H1 (cell line): ENCODE measurements at regions not wholly inside any gene's neighbourhood (a gene's known extent, or its start where the extent isn't known, plus 50 kb on each side); places are given as distances from the start of the nearest gene placed in this dataset.
A peak's percentile ranks its signal among the peaks of the same experiment; 100 is the strongest.

Source experiments
- CTCF ChIA-PET: fragments of 300-600 bp; sonication (Branson Sonifier 250); formaldehyde crosslinking; loops from one replicate; lab custom pipeline; 2021; ENCODE audit not compliant: partially characterized antibody; lab: Charles Lee
- POLR2A ChIA-PET: fragments of 300-600 bp; sonication (Branson Sonifier 250); formaldehyde crosslinking; loops from one replicate; lab custom pipeline; 2021; ENCODE audit warnings: inconsistent platforms; ENCODE audit not compliant: partially characterized antibody; lab: Charles Lee
- DNase-seq, 2 experiments: peaks; one replicate each; pipeline versions ENCODE4 v3.0.0 to v3.0.0-alpha.2; 2010 to 2022; ENCODE audit warnings: low spot score in 2 of 2, low read depth in 1 of 2, mixed read lengths in 1 of 2
- FAIRE-seq: peaks from 2 replicates; lab custom pipeline; 2011; peaks lifted over from hg19 to GRCh38; lab: Jason Lieb, UNC
- H2AFZ ChIP-seq: 2 replicates; pipeline ENCODE4 v1.8.1; 2012; ENCODE audit warnings: low read length, inconsistent platforms
- H2AK5ac ChIP-seq: 2 replicates; pipeline ENCODE4 v1.6.1; 2013; ENCODE audit warnings: low read depth, low read length
- H2BK120ac ChIP-seq: replicated peaks from 2 replicates; pipeline ENCODE3; 2013; ENCODE audit warnings: low read depth, low read length, inconsistent platforms
- H2BK12ac ChIP-seq: 2 replicates; pipeline ENCODE4 v1.6.1; 2013; ENCODE audit warnings: low read depth, low read length
- H2BK15ac ChIP-seq: 2 replicates; pipeline ENCODE4 v1.6.1; 2013; ENCODE audit warnings: low read length
- H2BK20ac ChIP-seq: 2 replicates; pipeline ENCODE4 v1.6.1; 2013; ENCODE audit warnings: low read length
- H2BK5ac ChIP-seq: 2 replicates; pipeline ENCODE4 v1.6.1; 2013; ENCODE audit warnings: low read depth, low read length
- H3K14ac ChIP-seq: 2 replicates; pipeline ENCODE4 v1.6.1; 2013; ENCODE audit warnings: inconsistent platforms; ENCODE audit not compliant: insufficient read length
- H3K18ac ChIP-seq: 2 replicates; pipeline ENCODE4 v1.6.1; 2013; ENCODE audit warnings: low read length; ENCODE audit errors: extremely low read depth
- H3K23ac ChIP-seq: 2 replicates; pipeline ENCODE4 v1.6.1; 2013; ENCODE audit warnings: inconsistent platforms; ENCODE audit not compliant: insufficient read length
- H3K23me2 ChIP-seq: 2 replicates; pipeline ENCODE4 v1.6.1; 2013; ENCODE audit warnings: low read depth, low read length
- H3K27ac ChIP-seq: 2 replicates; pipeline ENCODE4 v1.6.1; 2011; ENCODE audit warnings: low read depth, low read length, inconsistent platforms
- H3K27me3 ChIP-seq, 4 experiments: replicated peaks in 1 of 4; 1 replicate in 1 of 4; 2 replicates in 3 of 4; pipeline versions ENCODE4 v1.6.1 to v1.8.1; 2011 to 2013; ENCODE audit warnings: low read length in 3 of 4, mild to moderate bottlenecking in 3 of 4, inconsistent platforms in 2 of 4, mixed read lengths in 2 of 4, moderate library complexity in 1 of 4; ENCODE audit not compliant: control insufficient read depth in 3 of 4, insufficient read depth in 3 of 4; ENCODE audit errors: extremely low read depth in 1 of 4
- H3K36me3 ChIP-seq, 4 experiments: 2 replicates each; pipeline versions ENCODE4 v1.6.1 to v1.8.1; 2011 to 2013; ENCODE audit warnings: mild to moderate bottlenecking in 4 of 4, low read length in 3 of 4, moderate library complexity in 2 of 4, control low read depth in 1 of 4, inconsistent platforms in 1 of 4; ENCODE audit not compliant: insufficient read depth in 4 of 4, control insufficient read depth in 2 of 4
- H3K4ac ChIP-seq: replicated peaks from 2 replicates; pipeline ENCODE3; 2013; ENCODE audit warnings: low read length, low read depth, mixed read lengths, inconsistent platforms; ENCODE audit not compliant: insufficient read length
- H3K4me1 ChIP-seq, 4 experiments: replicated peaks in 1 of 4; 1 replicate in 1 of 4; 2 replicates in 3 of 4; pipeline versions ENCODE4 v1.6.1 to v1.8.1; 2011 to 2013; ENCODE audit warnings: low read length in 3 of 4, inconsistent platforms in 2 of 4, mixed read lengths in 1 of 4; ENCODE audit not compliant: insufficient read depth in 4 of 4, control insufficient read depth in 3 of 4
- H3K4me2 ChIP-seq, 2 experiments: 2 replicates each; pipeline versions ENCODE4 v1.6.1 to v1.8.1; 2011 to 2013; ENCODE audit warnings: low read depth in 2 of 2, low read length in 2 of 2, control low read depth in 1 of 2, inconsistent platforms in 1 of 2, mild to moderate bottlenecking in 1 of 2; ENCODE audit not compliant: insufficient read depth in 1 of 2
- H3K4me3 ChIP-seq, 4 experiments: fragments of 200-600, 300-600 bp in 1 of 4; sonication (generic), shearing (Covaris generic), sonication (Bioruptor Twin) in 1 of 4; 2 replicates each; pipeline versions ENCODE4 v1.5.1 to v1.8.1; 2011 to 2016; ENCODE audit warnings: low read length in 4 of 4, low read depth in 3 of 4, control low read depth in 2 of 4, inconsistent platforms in 2 of 4, mild to moderate bottlenecking in 2 of 4, mixed read lengths in 1 of 4, moderate library complexity in 1 of 4; ENCODE audit not compliant: insufficient read depth in 2 of 4; ENCODE audit errors: extremely low read depth in 1 of 4
- H3K56ac ChIP-seq: replicated peaks from 2 replicates; pipeline ENCODE3; 2013; ENCODE audit warnings: low read depth, mild to moderate bottlenecking, mixed read lengths, low read length, inconsistent platforms; ENCODE audit not compliant: insufficient read length
- H3K79me1 ChIP-seq: 2 replicates; pipeline ENCODE4 v1.6.1; 2013; ENCODE audit warnings: low read depth, low read length, control low read depth
- H3K79me2 ChIP-seq, 2 experiments: 2 replicates each; pipeline versions ENCODE4 v1.6.1 to v1.8.1; 2012 to 2013; ENCODE audit warnings: low read length in 2 of 2, mild to moderate bottlenecking in 2 of 2, inconsistent platforms in 1 of 2; ENCODE audit not compliant: insufficient read depth in 2 of 2, control insufficient read depth in 1 of 2
- H3K9ac ChIP-seq, 4 experiments: replicated peaks in 1 of 4; 1 replicate in 1 of 4; 2 replicates in 3 of 4; pipeline versions ENCODE4 v1.6.1 to v1.8.1; 2011 to 2013; ENCODE audit warnings: low read depth in 3 of 4, low read length in 3 of 4, control low read depth in 2 of 4, mild to moderate bottlenecking in 2 of 4, moderate library complexity in 2 of 4, inconsistent platforms in 1 of 4; ENCODE audit errors: extremely low read depth in 1 of 4
- H3K9me3 ChIP-seq, 2 experiments: 2 replicates each; pipeline versions ENCODE4 v1.6.1 to v1.8.1; 2012 to 2013; ENCODE audit warnings: mild to moderate bottlenecking in 2 of 2, moderate library complexity in 2 of 2, control low read depth in 1 of 2, inconsistent platforms in 1 of 2, low read depth in 1 of 2, low read length in 1 of 2, mixed read lengths in 1 of 2; ENCODE audit not compliant: insufficient read depth in 2 of 2
- H4K20me1 ChIP-seq, 2 experiments: replicated peaks in 1 of 2; 2 replicates each; pipeline versions ENCODE3 to v1.8.1; 2011 to 2013; ENCODE audit warnings: inconsistent platforms in 2 of 2, low read length in 2 of 2, mild to moderate bottlenecking in 1 of 2; ENCODE audit not compliant: insufficient read depth in 2 of 2, control insufficient read depth in 1 of 2
- H4K5ac ChIP-seq: 2 replicates; pipeline ENCODE4 v1.6.1; 2013; ENCODE audit warnings: low read length, low read depth, mixed read lengths, inconsistent platforms; ENCODE audit not compliant: insufficient read length
- H4K8ac ChIP-seq: 2 replicates; pipeline ENCODE4 v1.8.0; 2013; ENCODE audit warnings: mild to moderate bottlenecking, moderate library complexity, low read length, inconsistent platforms; ENCODE audit not compliant: insufficient read depth; ENCODE audit errors: extremely low read depth
- H4K91ac ChIP-seq: replicated peaks from 2 replicates; pipeline ENCODE3; 2013; ENCODE audit warnings: low read length, mixed read lengths, inconsistent platforms; ENCODE audit not compliant: insufficient read length
- E2F6 ChIP-seq: IDR thresholded peaks from 2 replicates; pipeline ENCODE4 v1.6.1; 2012; ENCODE audit warnings: inconsistent platforms
- EGR1 ChIP-seq: IDR thresholded peaks from 2 replicates; pipeline ENCODE4 v1.6.1; 2011; ENCODE audit warnings: low read depth, low read length, borderline replicate concordance
- EP300 ChIP-seq, 2 experiments: IDR thresholded peaks; 1 replicate in 1 of 2; 2 replicates in 1 of 2; pipeline ENCODE4 v1.6.1; 2011 to 2012; ENCODE audit warnings: low read depth in 2 of 2, low read length in 2 of 2, mild to moderate bottlenecking in 2 of 2, borderline replicate concordance in 1 of 2, inconsistent platforms in 1 of 2, moderate library complexity in 1 of 2
- KDM4A ChIP-seq: IDR thresholded peaks from one replicate; pipeline ENCODE4 v1.7.1; 2012; ENCODE audit warnings: low read depth, mild to moderate bottlenecking, moderate library complexity, low read length, inconsistent platforms; ENCODE audit not compliant: severe bottlenecking
- MAFK ChIP-seq: IDR thresholded peaks from 2 replicates; pipeline ENCODE4 v1.6.1; 2012; ENCODE audit warnings: low read depth, mild to moderate bottlenecking, improper control_type of control experiment, low read length
- POLR2A ChIP-seq, 2 experiments: IDR thresholded peaks; 1 replicate in 1 of 2; 2 replicates in 1 of 2; pipeline ENCODE4 v1.6.1; 2011; ENCODE audit warnings: low read depth in 2 of 2, low read length in 2 of 2, mild to moderate bottlenecking in 2 of 2; ENCODE audit errors: control extremely low read depth in 1 of 2
- RAD21 ChIP-seq, 2 experiments: IDR thresholded peaks in 1 of 2; conservative IDR thresholded peaks in 1 of 2; 2 replicates each; pipeline ENCODE4 v1.6.1; 2011; ENCODE audit warnings: low read depth in 2 of 2, low read length in 2 of 2, improper control_type of control experiment in 1 of 2, inconsistent platforms in 1 of 2, mild to moderate bottlenecking in 1 of 2, moderate library complexity in 1 of 2
- SP1 ChIP-seq: IDR thresholded peaks from 2 replicates; pipeline ENCODE4 v1.6.1; 2011; ENCODE audit warnings: low read depth, low read length
- SP2 ChIP-seq: IDR thresholded peaks from 2 replicates; pipeline ENCODE4 v1.6.1; 2012; ENCODE audit warnings: mild to moderate bottlenecking, low read length, inconsistent platforms
- TEAD4 ChIP-seq: IDR thresholded peaks from 2 replicates; pipeline ENCODE4 v1.6.1; 2012; ENCODE audit warnings: low read depth, low read length, inconsistent platforms, mixed read lengths
- YY1 ChIP-seq: IDR thresholded peaks from 2 replicates; pipeline ENCODE4 v1.6.1; 2011; ENCODE audit warnings: low read depth, mild to moderate bottlenecking, low read length
- WGBS, 2 experiments: shearing (Covaris generic) in 1 of 2; methylation state at CpG; one replicate each; pipeline versions ENCODE4 v1.1.6 to v1.1.7; 2013 to 2015; ENCODE audit warnings: low lambda C conversion rate in 2 of 2, mixed read lengths in 2 of 2, inconsistent platforms in 1 of 2, low coverage in 1 of 2, missing lambda C conversion rate in 1 of 2; ENCODE audit not compliant: insufficient replicate concordance in 2 of 2, insufficient coverage in 1 of 2, insufficient read length in 1 of 2; ENCODE audit errors: extremely low coverage in 1 of 2, missing lambda C conversion rate in 1 of 2; 5-methylcytosine and 5-hydroxymethylcytosine counted together

GRCh38 chr6:7004581-7005297 is 103.0 kb upstream of the RREB1 start:
- Histone ChIP-seq H2BK5ac (no peak overlapping the region), H3K4me2 (no peak overlapping the region), H2BK12ac (no peak overlapping the region), H3K9ac (no peak overlapping the region), H3K9me3 (no peaks in the 10 kb centered on the region), H2AK5ac (no peak overlapping the region), H3K79me2 (no peaks in the 10 kb centered on the region), H2BK20ac (no peak overlapping the region), H3K4me3 (no peak overlapping the region), H4K8ac (no peak overlapping the region; the same call in 1 of the 2 replicates), H3K27me3 (no peaks in the 10 kb centered on the region), H3K4me1 (peaks cover 0 to 6% (median 0%) of the 10 kb centered on the region in 4 experiments; a peak in 3 of 7 replicates), H3K27ac (no peak overlapping the region), H4K20me1 (no peaks in the 10 kb centered on the region), H3K56ac (no peak overlapping the region), H4K91ac (no peak overlapping the region), H2AFZ (0 out of 2 replicates have a peak overlapping the region, but pooled peaks have one; percentile 2), H3K23ac (no peak overlapping the region), H3K18ac (no peak overlapping the region), H3K36me3 (no peaks in the 10 kb centered on the region), H3K79me1 (no peaks in the 10 kb centered on the region), H3K4ac (no peak overlapping the region), H3K23me2 (no peaks in the 10 kb centered on the region), H3K14ac (no peak overlapping the region), H2BK15ac (no peak overlapping the region), H4K5ac (no peak overlapping the region), H2BK120ac (no peak overlapping the region)
- DNase-seq (no peak), FAIRE-seq (no peak)
- CTCF ChIA-PET: no interaction called here
- POLR2A ChIA-PET: interaction anchor here (0.8 kb wide), 1 partner anchor 9 kb away, joined by 3 read pairs; no protein-coding TSS in a partner anchor
- WGBS, 2 experiments: 86% methylated on average over 8 of the region's 8 CpGs; no CpG with 5 or more reads in 1 of the 2 experiments
- no peak for TF ChIP-seq EP300 (IDR thresholded peaks at IDR 0.05; ENCODE audit: borderline replicate concordance in 1 of 2, low read depth in 2 of 2, low read length in 2 of 2)
- TF ChIP-seq SP1: no peak
- TF ChIP-seq KDM4A: no peak
- no peak for TF ChIP-seq MAFK
- TF ChIP-seq EGR1: no peak
- TF ChIP-seq SP2: no peak
- no peak for TF ChIP-seq RAD21 (IDR thresholded peaks at IDR 0.05 in 1 of 2, conservative IDR thresholded peaks at IDR 0.05 in 1 of 2; ENCODE audit: low read depth in 2 of 2, low read length in 2 of 2)
- TF ChIP-seq TEAD4: no peak
- TF ChIP-seq YY1: no peak
- TF ChIP-seq POLR2A (IDR thresholded peaks at IDR 0.05; ENCODE audit: control extremely low read depth in 1 of 2, low read depth in 2 of 2, low read length in 2 of 2): no peak
- no peak for TF ChIP-seq E2F6
